HUDEP-2 (cell line): ENCODE measurements at regions not wholly inside any gene's neighbourhood (a gene's known extent, or its start where the extent isn't known, plus 50 kb on each side); places are given as distances from the start of the nearest gene placed in this dataset.
A peak's percentile ranks its signal among the peaks of the same experiment; 100 is the strongest.
"Not testable (repeated sequence)": the region's sequence is repeated elsewhere in the genome, so short reads cannot be mapped to it uniquely, and the experiment has no call there.

ENCODE experiments used
- DNase-seq, 76 experiments: peaks; one replicate each; lab custom pipeline; 2025; ENCODE audit not compliant: unreplicated experiment in 76 of 76; lab: John Stamatoyannopoulos, UW

DNA sequence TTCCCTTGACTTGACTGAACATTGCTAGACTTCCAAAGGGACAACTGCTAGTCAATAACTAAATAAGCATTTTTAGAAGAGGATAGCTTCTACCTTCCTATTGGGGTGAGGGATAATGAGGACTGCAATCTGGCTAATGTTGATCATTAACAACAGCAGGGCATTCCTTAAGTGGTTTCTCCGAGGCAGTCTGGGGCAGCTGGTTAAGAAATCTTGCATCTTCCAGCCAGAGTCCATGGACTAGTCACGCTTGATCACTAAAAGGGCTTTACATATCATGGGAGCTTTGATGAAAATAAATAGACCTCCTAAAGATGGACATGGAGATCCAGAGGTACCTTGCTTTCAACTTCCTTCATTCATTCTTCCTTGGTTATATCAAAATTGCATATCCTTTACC, 329.4 kb upstream of the ESRRG start:
- no peak for DNase-seq

DNA sequence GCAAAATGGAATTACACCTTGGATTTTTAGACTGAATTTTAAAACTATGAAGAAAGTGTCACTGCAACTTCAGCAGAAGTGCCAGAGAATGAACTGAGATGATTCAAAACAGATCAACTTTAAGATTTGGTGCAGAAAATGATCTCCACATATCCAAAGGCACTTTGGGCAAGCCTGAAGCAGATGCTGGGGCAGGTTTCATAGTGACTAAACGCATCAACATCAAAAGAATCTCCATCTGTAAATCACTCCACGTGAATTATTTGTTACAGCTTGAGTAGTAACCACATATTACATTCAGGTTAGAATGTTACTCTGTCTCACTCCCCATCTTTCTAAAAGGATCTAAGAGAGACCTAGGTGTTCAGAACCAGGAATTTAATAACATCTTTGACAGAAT, 329.0 kb upstream of the ESRRG start:
- no peak for DNase-seq

DNA sequence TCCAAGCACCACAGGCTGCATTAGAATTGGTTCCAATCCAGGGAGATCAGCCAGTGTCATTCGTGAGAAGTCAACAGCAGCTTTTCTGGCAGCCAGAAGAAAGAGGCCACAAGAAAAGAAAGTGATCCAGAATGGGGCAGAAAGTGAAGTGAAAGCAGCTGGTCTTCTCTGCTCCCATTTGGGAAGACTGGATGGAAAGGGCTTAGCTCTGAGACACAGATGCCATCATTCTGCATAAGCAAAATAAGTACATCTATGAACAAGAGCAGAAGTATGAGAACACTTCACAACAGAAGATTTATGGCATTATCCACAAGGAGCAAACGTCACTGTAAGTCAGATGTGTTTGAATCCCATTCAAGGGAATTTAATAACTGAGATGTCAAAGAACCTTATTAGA, 326.5 kb upstream of the ESRRG start:
- DNase-seq: no peak

DNA sequence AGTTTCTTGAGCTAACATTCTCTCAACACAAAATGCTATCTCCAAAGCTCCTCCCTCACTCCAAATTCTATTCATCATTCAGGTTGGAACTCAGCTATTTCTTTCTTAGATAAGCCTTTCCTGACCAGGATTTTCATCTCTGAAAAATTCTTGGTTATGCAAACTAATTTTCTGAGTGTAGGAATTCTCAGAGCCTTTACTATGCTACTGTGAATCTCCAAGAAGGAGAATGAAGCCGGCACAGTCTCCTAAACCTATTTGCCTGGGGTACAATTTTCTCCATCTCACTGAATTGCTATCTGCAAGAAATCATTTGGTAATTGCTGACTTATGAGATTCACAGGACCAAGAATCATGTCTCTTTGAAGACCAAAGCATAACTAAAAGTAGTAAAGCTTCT, 325.9 kb upstream of the ESRRG start:
- DNase-seq: no peak

DNA sequence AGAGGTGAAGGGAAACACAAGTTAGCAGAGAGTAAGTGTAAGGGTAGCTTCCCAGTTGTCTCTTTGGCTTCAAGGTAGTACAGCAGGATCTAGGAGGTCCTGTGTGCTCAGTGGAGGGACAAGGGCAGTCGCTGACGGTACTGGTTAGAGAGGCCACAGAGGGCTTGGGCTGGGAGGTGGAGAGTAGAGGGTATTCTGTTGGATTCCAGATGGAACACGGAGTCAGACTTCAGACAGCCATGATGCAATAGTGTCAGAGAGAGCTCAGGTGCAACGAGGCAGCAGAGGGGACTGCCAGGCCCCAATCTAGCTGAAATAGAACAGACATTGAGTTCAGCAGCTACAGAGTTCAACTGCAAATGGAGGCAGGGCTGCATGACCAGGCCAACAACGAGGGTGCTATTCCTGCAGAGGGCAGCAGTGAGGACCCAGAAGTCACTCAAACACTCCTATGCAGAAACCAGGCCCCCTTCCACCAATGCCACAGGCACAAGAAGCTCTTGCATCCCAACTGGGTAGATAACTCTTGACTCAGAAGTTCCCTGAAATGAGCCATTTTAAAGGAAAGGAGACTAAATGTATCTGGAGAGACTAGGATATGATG, 325.0 kb upstream of the ESRRG start:
- DNase-seq: peak in 24 of 76 experiments; percentile 1 to 51 (median 4)

DNA sequence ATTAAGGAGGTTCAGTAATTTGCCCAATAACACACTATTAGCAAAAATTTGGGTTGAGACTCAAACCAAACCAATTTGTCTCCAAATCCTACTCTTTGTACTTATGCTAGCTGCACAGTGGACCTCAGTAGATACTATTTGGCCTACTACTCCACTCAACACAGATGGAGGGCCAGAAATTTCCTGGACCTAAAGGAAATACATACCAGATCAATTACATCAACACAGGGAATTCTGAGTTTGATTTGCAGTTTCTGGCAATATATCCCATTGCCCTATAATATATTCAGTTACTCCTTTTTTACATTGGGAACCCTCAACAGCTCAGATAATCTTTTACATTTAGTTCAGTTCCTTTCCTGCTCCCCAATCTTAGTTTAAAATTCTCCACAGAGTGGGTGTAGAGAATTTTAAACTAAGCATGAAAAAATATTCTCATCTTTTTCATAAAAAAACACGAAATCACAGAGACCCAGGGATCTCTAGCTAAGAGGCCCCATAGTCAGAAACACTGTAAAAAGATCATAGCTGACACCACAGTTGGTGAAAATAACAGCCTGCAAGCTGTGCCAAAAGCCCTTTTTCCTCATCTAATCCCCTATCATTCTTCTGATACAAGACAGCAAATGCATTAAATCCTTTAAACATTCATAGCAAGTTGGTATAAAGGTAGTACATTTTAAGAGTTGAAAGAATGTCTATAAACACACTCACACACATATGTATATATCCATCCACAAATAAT, 317.7 kb upstream of the ESRRG start:
- no peak for DNase-seq

DNA sequence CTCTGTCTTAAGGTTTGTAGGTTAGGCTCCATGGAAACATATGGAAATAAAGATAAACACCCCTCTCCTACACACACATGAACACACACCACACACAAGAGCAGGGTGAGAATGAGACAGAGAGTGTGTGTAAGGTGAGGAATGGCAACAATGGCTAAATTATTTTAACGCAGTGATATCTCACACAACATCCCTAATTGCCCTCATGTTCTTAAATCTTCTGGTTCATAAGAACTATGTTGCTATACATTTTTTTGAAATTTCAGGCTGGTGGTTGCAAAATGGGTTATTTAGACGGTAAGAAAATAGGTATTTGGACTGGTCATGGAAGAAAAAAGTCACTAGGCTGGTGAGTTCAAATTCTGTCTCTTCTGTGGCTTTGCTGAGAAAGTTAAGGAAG, 316.7 kb upstream of the ESRRG start:
- DNase-seq: no peak

DNA sequence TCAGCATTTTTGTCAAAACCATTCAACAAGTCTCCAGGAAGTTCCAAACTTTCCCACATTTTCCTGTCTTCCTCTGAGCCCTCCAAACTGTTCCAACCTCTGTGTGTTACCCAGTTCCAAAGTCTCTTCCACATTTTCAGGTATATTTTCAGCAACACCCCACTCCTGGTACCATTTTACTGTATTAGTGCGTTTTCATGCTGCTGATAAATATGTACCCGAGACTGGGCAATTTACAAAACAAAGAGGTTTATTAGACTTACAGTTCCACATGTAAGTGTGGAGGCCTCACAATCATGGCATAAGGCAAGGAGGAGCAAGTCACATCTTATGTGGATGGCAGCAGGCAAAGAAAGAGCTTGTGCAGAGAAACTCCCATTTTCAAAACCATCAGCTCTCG, 315.9 kb upstream of the ESRRG start:
- not testable (repeated sequence) for DNase-seq

DNA sequence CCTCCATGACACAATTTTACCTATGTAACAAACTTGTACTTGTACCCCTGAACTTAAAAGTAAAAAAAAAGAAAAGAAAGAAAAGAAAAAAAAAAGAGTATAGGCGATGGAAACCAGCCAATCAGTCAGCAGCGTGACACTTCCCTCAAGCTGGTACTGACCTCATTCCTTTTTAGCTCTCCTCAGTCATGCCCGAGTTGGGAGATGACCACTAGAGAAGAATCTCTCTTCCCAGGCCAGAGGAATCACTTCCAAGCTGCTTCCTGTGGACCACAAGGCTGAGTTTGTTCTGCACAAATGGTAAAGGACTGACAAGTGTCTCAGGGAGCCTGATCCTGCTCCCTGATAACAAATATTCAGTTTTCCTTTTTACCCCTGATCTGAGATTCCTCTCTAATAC, 313.5 kb upstream of the ESRRG start:
- no peak for DNase-seq

DNA sequence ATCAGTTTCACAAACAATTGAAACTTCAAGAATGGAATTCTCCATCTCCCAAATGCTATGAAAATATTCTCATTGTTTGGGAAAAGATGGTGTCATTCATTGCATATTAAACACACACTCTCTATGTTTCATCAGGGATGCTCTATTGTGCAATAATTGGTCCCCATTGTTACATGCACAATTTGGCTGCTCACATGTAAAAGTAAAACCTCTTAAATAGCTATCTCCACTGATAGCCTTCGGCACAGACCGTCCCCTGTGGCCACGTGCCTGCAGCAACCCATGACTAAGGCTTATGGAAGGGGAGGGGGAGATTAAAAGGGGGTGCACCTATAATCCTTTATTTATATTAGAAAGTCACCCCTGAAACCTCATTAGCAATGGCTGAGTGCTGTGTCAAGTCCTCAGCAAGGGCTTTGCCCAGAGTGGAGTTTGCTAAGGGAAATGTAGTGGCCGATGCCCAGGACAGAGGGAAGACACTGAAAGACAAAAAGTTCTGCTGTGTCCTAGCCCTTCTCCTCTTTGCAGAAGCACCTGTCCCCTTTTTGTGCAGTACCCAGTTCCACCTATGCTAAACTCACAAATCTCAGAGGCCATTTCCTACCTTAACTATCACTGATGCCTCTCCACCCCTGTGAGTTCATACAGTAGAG, 309.6 kb upstream of the ESRRG start:
- DNase-seq: no peak

DNA sequence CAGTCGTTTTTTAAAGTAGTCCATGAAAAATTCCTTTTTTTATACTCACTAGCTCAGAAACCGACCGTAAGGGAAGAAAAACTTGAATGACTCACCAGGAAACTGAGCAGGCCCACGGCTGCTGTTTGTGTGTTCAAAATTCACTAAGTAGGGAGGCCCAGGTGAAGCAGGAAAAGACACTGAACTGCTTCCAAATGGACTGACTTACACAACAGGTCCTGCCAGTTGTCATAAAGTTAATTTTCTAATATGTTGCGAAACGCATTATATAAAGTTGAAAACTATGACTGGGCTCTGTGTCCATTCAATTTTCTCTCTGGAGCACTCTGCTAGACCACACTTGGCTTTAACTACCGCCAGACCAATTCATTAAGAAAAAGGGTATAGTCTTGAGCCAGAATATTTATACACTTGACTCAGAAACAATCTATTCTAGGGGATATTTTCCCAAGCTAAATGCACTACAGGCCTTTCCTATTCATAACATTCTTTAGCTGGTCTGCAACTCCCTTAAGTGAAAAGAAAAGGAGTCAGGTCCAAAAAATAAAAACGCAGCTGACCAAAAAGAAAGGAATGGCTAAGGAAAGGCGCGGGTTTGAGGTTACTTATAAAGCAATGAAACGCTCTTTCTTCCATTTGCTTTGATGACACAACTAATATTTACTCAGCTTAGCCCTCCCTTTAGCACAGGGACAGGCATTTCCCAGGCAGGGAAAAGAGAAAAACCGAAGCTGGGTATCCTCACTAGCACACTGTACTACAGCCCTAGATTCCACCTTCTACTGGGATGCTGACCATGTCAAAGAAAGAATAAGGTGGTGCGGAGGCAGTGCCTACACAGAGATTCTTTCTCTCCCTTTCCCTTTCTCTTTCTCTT, 306.3 kb upstream of the ESRRG start:
- DNase-seq: no peak

DNA sequence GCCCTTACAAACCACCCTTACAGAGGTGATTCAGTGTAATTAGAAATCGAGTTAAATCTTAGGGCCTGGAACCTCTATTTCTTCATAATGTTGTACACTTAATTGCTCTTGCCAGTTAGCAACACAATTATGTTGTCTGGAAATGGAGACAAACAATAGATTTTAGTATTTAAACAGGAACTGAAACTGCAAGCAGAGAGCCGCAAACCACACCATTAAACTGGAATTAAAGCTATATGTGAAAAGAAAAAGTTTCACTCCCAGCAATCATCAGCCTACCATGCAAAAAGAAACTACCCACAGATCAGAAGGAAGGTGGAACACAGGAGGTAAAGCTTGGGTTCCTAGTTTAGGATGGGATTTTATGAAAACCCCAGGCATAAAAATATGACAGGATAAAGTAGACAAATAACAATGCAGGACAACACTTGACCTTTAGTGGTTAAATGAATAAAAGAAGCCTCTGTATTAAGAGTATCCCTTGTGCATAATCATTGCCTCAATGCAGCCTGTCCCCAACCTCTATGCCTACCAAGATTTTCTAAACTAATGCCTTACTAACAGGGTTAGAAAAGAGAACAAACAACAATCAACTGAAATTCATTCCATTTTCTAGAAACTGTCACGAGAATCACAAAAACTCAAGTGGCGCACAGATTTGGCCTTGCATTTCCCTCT, 304.3 kb upstream of the ESRRG start:
- no peak for DNase-seq

DNA sequence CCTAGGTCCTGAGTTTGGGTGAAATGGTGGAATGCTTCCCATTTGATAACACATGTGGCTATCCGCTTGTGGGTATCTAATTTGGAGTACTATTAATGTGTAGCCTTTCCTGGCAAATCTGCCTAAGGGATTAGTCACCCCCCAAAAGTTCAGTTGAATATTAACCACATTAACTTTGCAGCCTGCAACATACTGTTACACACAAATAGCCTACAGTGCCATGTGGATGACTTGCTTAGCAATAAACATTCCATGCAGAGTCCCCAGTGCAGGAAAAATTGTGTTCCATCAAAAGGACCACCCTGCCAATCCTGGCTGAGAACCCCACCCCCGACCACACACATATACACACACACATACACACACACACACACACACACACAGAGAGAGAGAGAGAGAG, 303.3 kb upstream of the ESRRG start:
- DNase-seq: no peak

DNA sequence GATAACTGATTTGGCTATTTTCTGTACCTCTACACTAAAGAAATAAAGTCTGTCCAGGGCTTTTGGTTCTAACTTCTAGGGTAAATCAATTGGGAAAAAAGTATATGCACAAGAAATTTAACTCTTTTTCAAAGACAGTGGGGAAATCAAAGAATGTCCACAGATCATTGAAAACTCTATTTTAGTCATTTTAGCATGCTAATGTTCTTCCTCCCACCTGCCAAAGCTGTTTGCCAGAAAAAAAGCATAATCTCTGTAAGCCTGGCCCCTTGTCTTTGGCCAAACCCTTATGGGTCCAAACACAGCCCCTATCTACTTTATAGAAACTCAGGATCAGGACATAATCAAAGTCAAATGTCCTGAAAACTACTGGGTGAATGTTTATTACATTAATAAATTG, 302.2 kb upstream of the ESRRG start:
- no peak for DNase-seq

DNA sequence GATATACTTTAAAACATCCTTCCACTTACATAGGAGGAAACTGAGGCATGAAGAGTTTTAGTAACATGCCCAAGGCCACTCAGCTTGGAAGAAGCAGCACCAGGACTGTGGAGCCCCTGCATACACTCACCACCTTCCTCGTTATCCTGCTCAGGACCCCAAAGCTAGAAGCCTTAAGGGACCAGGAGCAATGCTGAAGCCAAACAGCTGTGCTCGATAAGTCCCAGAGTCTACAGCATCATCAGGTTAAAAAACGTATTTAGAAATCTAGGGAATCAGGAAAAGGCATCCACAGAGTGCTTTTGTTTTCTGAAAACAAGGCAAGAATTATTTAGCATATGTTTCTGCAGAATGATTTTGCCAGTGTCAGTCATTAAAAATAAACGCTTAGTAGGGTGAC, 301.7 kb upstream of the ESRRG start:
- no peak for DNase-seq

DNA sequence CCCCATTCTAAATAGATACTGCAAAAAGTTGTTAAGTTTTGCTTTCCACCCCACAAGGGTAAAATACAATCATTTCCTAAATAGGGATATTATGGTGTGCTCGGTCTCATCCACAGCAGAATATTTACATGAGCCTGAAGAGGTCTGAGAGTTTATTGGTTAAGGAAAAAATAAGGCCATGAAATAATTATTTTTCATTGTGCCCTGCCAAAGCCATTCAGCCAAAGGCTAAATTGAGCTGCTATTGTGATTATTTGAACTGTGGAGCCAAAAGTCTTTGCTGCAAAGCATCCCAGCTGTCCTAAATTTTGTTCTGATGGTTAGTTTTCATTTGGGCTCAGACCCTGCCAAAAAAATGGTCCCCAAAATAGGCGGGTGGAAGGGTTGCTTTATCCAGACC, 298.7 kb upstream of the ESRRG start:
- no peak for DNase-seq

DNA sequence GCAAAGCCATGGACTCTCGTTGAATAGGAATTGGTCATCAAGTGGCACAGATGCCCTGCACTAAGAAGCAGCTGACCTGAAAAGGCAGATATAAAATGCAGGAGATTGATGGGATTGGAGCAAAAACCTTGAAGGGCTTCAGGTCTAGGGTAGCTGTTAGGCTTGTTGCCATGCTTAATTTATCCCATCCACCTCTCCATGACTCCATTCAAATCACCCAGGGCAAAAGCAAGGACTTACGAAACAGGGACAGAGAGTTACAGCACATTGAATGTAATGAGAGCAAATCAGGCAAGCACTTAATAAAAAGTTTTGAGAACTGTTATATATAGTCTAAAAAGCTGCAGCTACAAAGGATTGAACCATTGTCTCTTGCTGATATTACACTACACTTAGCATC, 298.2 kb upstream of the ESRRG start:
- no peak for DNase-seq

DNA sequence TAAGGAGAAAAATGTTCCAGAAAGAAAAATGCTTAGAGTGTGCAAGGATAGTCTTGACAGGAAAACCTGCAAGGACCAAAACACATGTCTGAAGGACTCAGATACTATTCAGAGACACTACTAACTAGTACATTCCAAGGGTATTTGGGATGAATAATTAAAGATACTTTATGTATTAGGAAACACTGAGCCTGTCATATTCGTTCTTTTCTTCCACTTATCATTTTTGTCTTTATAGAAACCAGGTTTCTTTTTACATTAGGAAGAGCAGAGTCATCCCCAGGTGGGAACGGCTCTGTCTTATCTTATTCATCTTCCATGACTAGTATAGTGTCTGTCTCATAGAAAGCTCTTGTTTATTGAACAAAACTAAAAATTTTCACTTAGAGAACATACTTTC, 296.2 kb upstream of the ESRRG start:
- DNase-seq: no peak

DNA sequence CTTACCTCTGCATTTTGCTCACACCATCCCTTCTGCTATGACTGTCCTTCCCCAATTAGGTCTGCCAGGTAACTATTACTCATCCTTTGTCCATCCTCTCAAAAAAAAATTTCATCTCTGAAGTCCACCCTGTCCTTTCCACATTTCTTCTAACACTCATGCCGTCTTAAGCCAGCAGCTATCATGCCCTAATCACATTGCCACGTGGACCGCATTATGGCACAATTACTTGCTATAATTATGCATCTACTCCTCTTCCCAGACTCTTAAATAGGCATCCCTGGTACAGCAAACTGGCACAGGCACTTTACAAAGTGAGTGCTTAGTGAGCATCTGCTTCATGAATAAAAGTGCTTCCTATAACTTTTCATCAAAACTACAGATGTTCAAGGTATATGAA, 295.4 kb upstream of the ESRRG start:
- no peak for DNase-seq

DNA sequence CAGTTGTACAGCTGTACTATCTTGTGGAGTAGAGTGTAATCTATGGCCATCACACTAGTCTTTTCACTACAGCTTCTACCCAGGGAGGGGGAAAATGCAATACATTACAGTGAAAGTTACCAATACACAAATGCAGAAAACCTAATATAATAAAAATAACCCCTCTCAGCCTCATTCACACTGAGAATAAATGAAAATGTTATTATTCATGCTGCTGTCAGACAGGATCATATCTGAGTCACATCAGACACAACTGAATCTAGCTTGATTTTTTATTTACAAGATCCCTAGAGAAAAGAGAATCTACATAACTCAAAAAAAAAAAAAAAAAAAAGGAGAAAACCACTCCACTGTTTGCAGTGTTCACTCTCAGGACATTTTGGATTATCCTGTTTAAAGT, 293.9 kb upstream of the ESRRG start:
- no peak for DNase-seq

DNA sequence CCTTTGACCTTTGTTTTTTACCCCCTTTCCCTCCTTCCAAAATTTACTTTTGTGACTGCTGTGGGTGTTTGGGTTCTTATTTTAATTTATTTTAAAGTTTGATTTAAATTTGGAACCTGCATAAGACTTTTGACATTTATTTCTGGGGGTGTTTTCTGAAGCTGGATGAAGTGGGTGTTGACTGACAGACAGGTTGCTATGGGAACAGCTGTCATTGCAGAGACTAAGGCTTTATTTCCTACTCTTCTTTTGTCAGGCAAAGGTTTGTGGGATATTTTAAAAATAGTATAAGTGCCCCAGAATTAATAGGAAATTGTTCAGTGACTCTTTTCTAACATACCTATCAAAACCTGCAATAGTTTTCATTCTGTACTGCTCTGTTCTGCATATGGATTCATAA, 290.8 kb upstream of the ESRRG start:
- no peak for DNase-seq
